ENCODE measurements at regions not wholly inside any gene's neighbourhood (a gene's known extent, or its start where the extent isn't known, plus 50 kb on each side); places are given as distances from the start of the nearest gene placed in this dataset.
"Not testable (repeated sequence)": the region's sequence is repeated elsewhere in the genome, so short reads cannot be mapped to it uniquely, and the experiment has no call there.

- Mint-ChIP-seq H3K4me1 (ENCODE audit: low read depth) (peaks cover 51% of the 10 kb centered on the region), H3K4me3 (ENCODE audit: low read depth) (no peak overlapping the region), H3K36me3 (ENCODE audit: low read depth) (peaks cover 14% of the 10 kb centered on the region), H3K9me3 (peaks cover 18% of the 10 kb centered on the region), H3K27me3 (ENCODE audit: low read depth) (no peaks in the 10 kb centered on the region), H3K27ac (no peak overlapping the region)
- no peak for DNase-seq (ENCODE audit: low spot score)
- intact Hi-C loops (cut with micrococcal nuclease): no loop called here
Measured at GRCh38 chr11:128048121-128048520, 539.2 kb downstream of the ETS1 start.

- Mint-ChIP-seq H3K9me3 (peaks cover 18% of the 10 kb centered on the region), H3K36me3 (ENCODE audit: low read depth) (peaks cover 14% of the 10 kb centered on the region), H3K4me3 (ENCODE audit: low read depth) (no peak overlapping the region), H3K27me3 (ENCODE audit: low read depth) (no peaks in the 10 kb centered on the region), H3K27ac (peak overlapping the region; percentile 12), H3K4me1 (ENCODE audit: low read depth) (peaks cover 50% of the 10 kb centered on the region)
- no peak for DNase-seq (ENCODE audit: low spot score)
- intact Hi-C loops (cut with micrococcal nuclease): loop anchor here (1.0 kb wide), 1 partner anchor 8 kb away; no protein-coding TSS in a partner anchor
Measured at GRCh38 chr11:128047026-128047425, 540.3 kb downstream of the ETS1 start.

DNA sequence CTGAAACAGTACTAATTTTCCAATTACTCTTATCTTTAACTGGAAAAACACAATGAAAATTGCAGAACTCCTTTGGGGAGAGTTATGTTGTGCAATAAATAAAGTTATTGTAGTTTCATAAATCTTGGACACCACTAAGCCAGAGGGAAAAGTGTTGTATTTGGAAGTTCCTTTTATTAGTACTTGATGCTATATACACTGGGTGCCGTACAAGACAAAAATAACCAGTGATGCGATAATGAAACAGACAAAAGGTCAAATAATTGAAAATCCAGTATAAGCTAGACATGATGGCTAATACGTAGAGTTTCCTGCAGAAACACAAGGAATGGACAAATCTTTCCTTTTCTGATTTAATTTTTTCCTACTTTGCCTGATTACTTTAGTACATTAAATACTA, 541.1 kb downstream of the ETS1 start:
- intact Hi-C loops (cut with micrococcal nuclease): no loop called here
- H3K4me3 Mint-ChIP-seq (ENCODE audit: low read depth): no peak overlapping the region
- no peak overlapping the region for H3K27ac Mint-ChIP-seq
- H3K27me3 Mint-ChIP-seq (ENCODE audit: low read depth): no peaks in the 10 kb centered on the region
- H3K9me3 Mint-ChIP-seq: peaks cover 18% of the 10 kb centered on the region
- H3K36me3 Mint-ChIP-seq (ENCODE audit: low read depth): peaks cover 14% of the 10 kb centered on the region
- H3K4me1 Mint-ChIP-seq (ENCODE audit: low read depth): peaks cover 49% of the 10 kb centered on the region
- no peak for DNase-seq (ENCODE audit: low spot score)

DNA sequence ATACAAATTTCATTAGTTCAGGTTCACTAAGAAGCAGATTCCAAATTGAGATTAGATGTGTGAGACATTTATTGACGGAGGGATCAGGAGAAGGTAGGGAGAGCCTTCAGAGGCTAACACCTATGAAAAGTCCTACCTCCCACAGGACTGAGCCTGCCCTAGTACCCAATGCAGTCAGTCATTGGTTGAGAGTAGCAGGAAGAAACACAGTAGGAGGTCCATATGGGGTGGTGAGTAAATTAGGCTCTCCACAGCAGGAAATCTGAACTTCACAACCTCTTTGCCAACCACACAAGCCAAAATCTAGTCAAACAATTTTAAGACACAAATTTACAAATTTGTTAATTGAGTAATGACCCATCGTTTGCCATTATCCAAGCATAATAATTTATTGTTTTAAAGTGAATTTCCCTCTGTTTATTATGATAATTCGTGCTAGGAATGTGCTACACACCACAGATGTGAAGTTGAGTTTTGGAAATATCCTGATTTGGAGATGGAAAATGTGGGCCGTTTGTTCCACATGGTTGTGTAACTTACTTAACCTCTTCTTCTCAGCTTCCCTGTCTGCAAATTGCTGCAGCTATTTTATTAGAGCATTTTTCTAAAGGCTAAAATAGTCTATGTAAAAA, 542.1 kb downstream of the ETS1 start:
- no peak for DNase-seq (ENCODE audit: low spot score)
- Mint-ChIP-seq H3K36me3 (ENCODE audit: low read depth) (peaks cover 6% of the 10 kb centered on the region), H3K4me3 (ENCODE audit: low read depth) (no peak overlapping the region), H3K9me3 (peaks cover 18% of the 10 kb centered on the region), H3K4me1 (ENCODE audit: low read depth) (peaks cover 48% of the 10 kb centered on the region), H3K27me3 (ENCODE audit: low read depth) (no peaks in the 10 kb centered on the region), H3K27ac (no peak overlapping the region)
- intact Hi-C loops (cut with micrococcal nuclease): no loop called here

DNA sequence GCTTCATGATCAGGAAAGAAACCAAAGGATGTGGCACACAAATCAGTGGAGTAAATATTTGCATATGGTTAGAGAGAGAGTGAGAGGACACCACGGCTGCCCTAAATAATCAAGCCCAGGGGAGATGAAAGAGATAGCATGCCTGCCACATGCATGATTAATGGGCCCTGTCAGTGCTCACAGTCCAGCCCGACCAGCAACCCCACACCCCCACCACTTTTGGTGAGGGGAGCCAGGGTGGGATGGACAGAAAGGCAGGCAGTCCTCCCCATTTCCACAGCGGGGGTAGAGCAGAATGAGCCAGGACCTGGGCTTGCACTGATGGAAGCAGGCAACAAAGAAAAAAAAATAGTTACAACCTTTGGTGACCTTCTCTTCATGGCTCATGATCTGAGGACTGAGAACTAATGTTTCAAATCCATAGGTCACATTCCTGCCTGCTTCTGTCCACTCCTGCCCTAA, 545.0 kb downstream of the ETS1 start:
- Mint-ChIP-seq H3K4me3 (ENCODE audit: low read depth) (no peak overlapping the region), H3K9me3 (peaks cover 18% of the 10 kb centered on the region), H3K27me3 (ENCODE audit: low read depth) (no peaks in the 10 kb centered on the region), H3K36me3 (ENCODE audit: low read depth) (peaks cover 6% of the 10 kb centered on the region), H3K4me1 (ENCODE audit: low read depth) (peaks cover 59% of the 10 kb centered on the region), H3K27ac (no peak overlapping the region)
- intact Hi-C loops (cut with micrococcal nuclease): loop anchor here (5.0 kb wide), 1 partner anchor 1600 kb away; no protein-coding TSS in a partner anchor
- DNase-seq (ENCODE audit: low spot score): no peak

- intact Hi-C loops (cut with micrococcal nuclease): loop anchor here (5.0 kb wide), 1 partner anchor 1602 kb away; no protein-coding TSS in a partner anchor
- H3K4me3 Mint-ChIP-seq (ENCODE audit: low read depth): no peak overlapping the region
- peaks cover 54% of the 10 kb centered on the region for H3K4me1 Mint-ChIP-seq (ENCODE audit: low read depth)
- no peak overlapping the region for H3K27ac Mint-ChIP-seq
- H3K27me3 Mint-ChIP-seq (ENCODE audit: low read depth): no peaks in the 10 kb centered on the region
- peaks cover 6% of the 10 kb centered on the region for H3K36me3 Mint-ChIP-seq (ENCODE audit: low read depth)
- H3K9me3 Mint-ChIP-seq: peaks cover 18% of the 10 kb centered on the region
- DNase-seq (ENCODE audit: low spot score): no peak
Measured at GRCh38 chr11:128040603-128041002, 546.8 kb downstream of the ETS1 start.

GRCh38 chr11:128039140-128040021, 548.0 kb downstream of the ETS1 start:
- DNase-seq (ENCODE audit: low spot score): peak; percentile 80
- intact Hi-C loops (cut with micrococcal nuclease): loop anchor here (1.0 to 10.0 kb wide), 13 partner anchors 8 to 1603 kb away; no protein-coding TSS in a partner anchor
- peaks cover 12% of the 10 kb centered on the region for H3K9me3 Mint-ChIP-seq
- peak overlapping the region; percentile 91 for H3K27ac Mint-ChIP-seq
- peaks cover 6% of the 10 kb centered on the region for H3K36me3 Mint-ChIP-seq (ENCODE audit: low read depth)
- H3K27me3 Mint-ChIP-seq (ENCODE audit: low read depth): no peaks in the 10 kb centered on the region
- peaks cover 46% of the 10 kb centered on the region for H3K4me1 Mint-ChIP-seq (ENCODE audit: low read depth)
- peak overlapping the region; percentile 35 for H3K4me3 Mint-ChIP-seq (ENCODE audit: low read depth)

- Mint-ChIP-seq H3K9me3 (no peaks in the 10 kb centered on the region), H3K4me3 (ENCODE audit: low read depth) (no peak overlapping the region), H3K27me3 (ENCODE audit: low read depth) (no peaks in the 10 kb centered on the region), H3K36me3 (ENCODE audit: low read depth) (no peaks in the 10 kb centered on the region), H3K4me1 (ENCODE audit: low read depth) (peaks cover 36% of the 10 kb centered on the region), H3K27ac (no peak overlapping the region)
- intact Hi-C loops (cut with micrococcal nuclease): loop anchor here (5.0 to 10.0 kb wide), 4 partner anchors 431 to 928 kb away; no protein-coding TSS in a partner anchor
- no peak for DNase-seq (ENCODE audit: low spot score)
Measured at GRCh38 chr11:128036556-128037093, 550.7 kb downstream of the ETS1 start.

DNA sequence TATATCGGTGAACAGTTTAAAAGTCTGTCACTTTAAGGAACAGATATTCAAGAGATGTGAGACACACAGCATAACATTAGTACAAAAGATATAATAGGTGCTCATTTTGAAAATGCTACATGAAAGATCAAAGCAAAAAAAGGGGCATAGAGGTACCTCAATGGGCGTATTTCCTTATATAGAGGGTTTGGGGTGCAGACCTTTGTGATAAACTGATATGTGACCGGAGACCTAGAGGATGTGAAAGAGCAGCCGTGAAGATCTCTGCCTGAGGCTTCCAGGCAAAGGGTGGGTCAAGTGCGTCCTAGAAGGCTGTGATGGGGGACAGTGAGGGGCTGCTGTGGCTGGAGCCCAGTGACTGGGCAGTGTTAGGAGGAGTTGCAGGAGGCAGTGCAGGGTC, 551.4 kb downstream of the ETS1 start:
- Mint-ChIP-seq H3K36me3 (ENCODE audit: low read depth) (no peaks in the 10 kb centered on the region), H3K27me3 (ENCODE audit: low read depth) (peaks cover 2% of the 10 kb centered on the region), H3K4me3 (ENCODE audit: low read depth) (no peak overlapping the region), H3K27ac (no peak overlapping the region), H3K4me1 (ENCODE audit: low read depth) (peaks cover 38% of the 10 kb centered on the region), H3K9me3 (no peaks in the 10 kb centered on the region)
- DNase-seq (ENCODE audit: low spot score): no peak
- intact Hi-C loops (cut with micrococcal nuclease): loop anchor here (5.0 to 10.0 kb wide), 4 partner anchors 431 to 929 kb away; no protein-coding TSS in a partner anchor

- H3K27me3 Mint-ChIP-seq (ENCODE audit: low read depth): peaks cover 31% of the 10 kb centered on the region
- H3K4me1 Mint-ChIP-seq (ENCODE audit: low read depth): peaks cover 10% of the 10 kb centered on the region
- DNase-seq (ENCODE audit: low spot score): peak; percentile 40
- not testable (repeated sequence) for H3K36me3 Mint-ChIP-seq (ENCODE audit: low read depth); H3K9me3 Mint-ChIP-seq; H3K4me3 Mint-ChIP-seq (ENCODE audit: low read depth); H3K27ac Mint-ChIP-seq
- intact Hi-C loops (cut with micrococcal nuclease): loop anchor here (1.0 to 10.0 kb wide), 9 partner anchors 126 to 933 kb away; no protein-coding TSS in a partner anchor
Measured at GRCh38 chr11:128031538-128032134, 555.7 kb downstream of the ETS1 start.

- no peak overlapping the region for H3K27ac Mint-ChIP-seq
- H3K4me3 Mint-ChIP-seq (ENCODE audit: low read depth): no peak overlapping the region
- H3K4me1 Mint-ChIP-seq (ENCODE audit: low read depth): peaks cover 10% of the 10 kb centered on the region
- H3K9me3 Mint-ChIP-seq: no peaks in the 10 kb centered on the region
- intact Hi-C loops (cut with micrococcal nuclease): no loop called here
- no peaks in the 10 kb centered on the region for H3K36me3 Mint-ChIP-seq (ENCODE audit: low read depth)
- peaks cover 39% of the 10 kb centered on the region for H3K27me3 Mint-ChIP-seq (ENCODE audit: low read depth)
- no peak for DNase-seq (ENCODE audit: low spot score)
Measured at GRCh38 chr11:128029219-128029722, 558.1 kb downstream of the ETS1 start.

GRCh38 chr11:128026596-128026995, 560.8 kb downstream of the ETS1 start:
- no peak overlapping the region for H3K27ac Mint-ChIP-seq

More at GRCh38 chr11:128026596-128026995, 560.8 kb downstream of the ETS1 start:
- Mint-ChIP-seq H3K4me1 (ENCODE audit: low read depth) (peaks cover 11% of the 10 kb centered on the region), H3K9me3 (no peaks in the 10 kb centered on the region), H3K27me3 (ENCODE audit: low read depth) (peaks cover 46% of the 10 kb centered on the region), H3K36me3 (ENCODE audit: low read depth) (no peaks in the 10 kb centered on the region), H3K4me3 (ENCODE audit: low read depth) (no peak overlapping the region)
- no peak for DNase-seq (ENCODE audit: low spot score)
- intact Hi-C loops (cut with micrococcal nuclease): no loop called here
